HG03103 (cell line): ENCODE measurements at regions not wholly inside any gene's neighbourhood (a gene's known extent, or its start where the extent isn't known, plus 50 kb on each side); places are given as distances from the start of the nearest gene placed in this dataset.

Experiments used
- ATAC-seq: cut with Tn5 transposase; IDR thresholded peaks from one replicate; pipeline ENCODE4 v1.9.1; 2021; ENCODE audit warnings: low read depth; ENCODE audit not compliant: unreplicated experiment

GRCh38 chr6:145227593-145227992 is 507.7 kb downstream of the EPM2A start:
- no peak for ATAC-seq

- ATAC-seq = no peak
Observed at GRCh38 chr6:145228962-145229582, 506.2 kb downstream of the EPM2A start.

GRCh38 chr6:145233955-145234354 is 501.4 kb downstream of the EPM2A start:
- ATAC-seq = no peak

- no peak for ATAC-seq
Observed at GRCh38 chr6:145235207-145235606, 500.1 kb downstream of the EPM2A start.

GRCh38 chr6:145238787-145239186 is 496.5 kb downstream of the EPM2A start:
- ATAC-seq = no peak

GRCh38 chr6:145241039-145241438 is 494.3 kb downstream of the EPM2A start:
- no peak for ATAC-seq

- ATAC-seq = no peak
Observed at GRCh38 chr6:145241721-145242120, 493.6 kb downstream of the EPM2A start.

- ATAC-seq = no peak
Observed at GRCh38 chr6:145244349-145245100, 490.8 kb downstream of the EPM2A start.

GRCh38 chr6:145245119-145245518 is 490.2 kb downstream of the EPM2A start:
- no peak for ATAC-seq

- ATAC-seq = no peak
Observed at GRCh38 chr6:145247692-145248419, 487.5 kb downstream of the EPM2A start.

- no peak for ATAC-seq
Observed at GRCh38 chr6:145250436-145250835, 484.9 kb downstream of the EPM2A start.

- ATAC-seq = no peak
Observed at GRCh38 chr6:145252737-145253136, 482.6 kb downstream of the EPM2A start.

GRCh38 chr6:145254649-145255401 is 480.5 kb downstream of the EPM2A start:
- no peak for ATAC-seq

GRCh38 chr6:145257704-145258103 is 477.6 kb downstream of the EPM2A start:
- no peak for ATAC-seq

GRCh38 chr6:145258122-145258521 is 477.2 kb downstream of the EPM2A start:
- ATAC-seq = no peak

GRCh38 chr6:145260484-145261175 is 474.7 kb downstream of the EPM2A start:
- no peak for ATAC-seq

GRCh38 chr6:145261758-145262157 is 473.6 kb downstream of the EPM2A start:
- ATAC-seq = no peak

GRCh38 chr6:145262771-145263170 is 472.5 kb downstream of the EPM2A start:
- ATAC-seq = no peak

GRCh38 chr6:145263778-145264211 is 471.5 kb downstream of the EPM2A start:
- no peak for ATAC-seq

GRCh38 chr6:145266432-145267075 is 468.8 kb downstream of the EPM2A start:
- no peak for ATAC-seq
